Stimulated activated CD8-positive, alpha-beta memory T cell treated with anti-CD3 and anti-CD28 coated beads, Interleukin-7, amount 100 ng/mL, for 48 hours (primary cell): ENCODE measurements at regions not wholly inside any gene's neighbourhood (a gene's known extent, or its start where the extent isn't known, plus 50 kb on each side); places are given as distances from the start of the nearest gene placed in this dataset.
"Not testable (repeated sequence)": the region's sequence is repeated elsewhere in the genome, so short reads cannot be mapped to it uniquely, and the experiment has no call there.

Experiments
- DNase-seq, 2 donors: peaks; one replicate each; pipeline ENCODE4 v3.0.0-alpha.2; 2020; ENCODE audit warnings: low read depth in 1 of 2; ENCODE audit errors: extremely low read depth in 1 of 2

GRCh38 chr2:239719791-239720360 lies 305.3 kb downstream of the NDUFA10 start:
- no peak for DNase-seq

DNA sequence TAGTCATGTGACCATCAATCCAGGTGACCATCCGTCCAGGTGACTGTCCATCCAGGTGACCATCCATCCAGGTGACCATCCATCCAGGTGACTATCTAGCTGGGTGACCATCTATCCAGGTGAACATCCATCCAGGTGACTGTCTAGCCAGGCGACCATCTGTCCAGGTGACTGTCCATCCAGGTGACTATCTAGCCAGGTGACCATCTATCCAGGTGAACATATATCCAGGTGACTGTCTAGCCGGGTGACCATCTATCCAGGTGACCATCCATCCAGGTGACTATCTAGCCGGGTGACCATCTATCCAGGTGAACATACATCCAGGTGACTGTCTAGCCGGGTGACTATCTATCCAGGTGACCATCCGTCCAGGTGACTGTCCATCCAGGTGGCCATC lies 306.2 kb downstream of the NDUFA10 start:
- DNase-seq, result not testable (repeated sequence)

- no peak for DNase-seq
Observed at GRCh38 chr2:239717706-239718105, 307.4 kb downstream of the NDUFA10 start.

DNA sequence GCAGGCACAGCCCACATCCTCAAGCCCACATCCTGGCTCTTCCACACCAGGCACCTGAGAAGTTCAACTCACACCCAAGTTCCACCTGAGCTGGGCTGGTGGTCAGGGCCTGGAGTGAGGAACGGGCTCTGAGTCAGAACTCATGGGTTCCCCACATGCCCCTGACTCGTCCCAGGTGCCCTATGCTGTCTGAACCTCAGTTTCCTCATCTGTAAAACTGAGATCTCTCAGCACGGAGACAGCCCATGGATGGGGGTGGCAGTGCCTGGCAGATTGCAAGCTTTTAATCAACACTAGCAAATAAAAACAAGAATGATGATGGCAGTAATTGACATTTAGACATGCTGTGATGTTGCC lies 307.8 kb downstream of the NDUFA10 start:
- DNase-seq, result no peak

- no peak for DNase-seq
Observed at GRCh38 chr2:239716536-239717318, 308.4 kb downstream of the NDUFA10 start.

DNA sequence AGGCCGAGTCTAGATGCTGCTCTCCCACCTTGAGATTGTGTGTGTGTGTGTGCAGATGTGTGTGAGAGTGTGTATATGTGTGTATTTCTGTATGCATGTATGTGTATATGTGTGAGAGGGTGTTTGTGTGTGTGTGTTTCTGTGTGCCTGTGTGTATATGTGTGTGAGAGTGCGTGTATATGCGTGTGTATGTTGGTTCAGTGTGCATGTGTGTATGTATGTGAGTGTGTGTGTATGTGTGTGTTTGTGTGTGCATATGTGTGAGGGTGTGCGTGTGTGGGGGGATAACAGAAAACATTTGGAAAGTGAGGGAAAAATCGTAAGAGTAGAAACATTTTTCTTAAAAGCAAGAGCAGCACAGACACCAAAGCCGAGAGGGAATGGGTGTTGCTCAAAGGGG lies 309.1 kb downstream of the NDUFA10 start:
- DNase-seq, result no peak

- DNase-seq, result no peak
Observed at GRCh38 chr2:239715606-239716005, 309.5 kb downstream of the NDUFA10 start.

- DNase-seq, result no peak
Observed at GRCh38 chr2:239715202-239715601, 309.9 kb downstream of the NDUFA10 start.

GRCh38 chr2:239714116-239714515 lies 311.0 kb downstream of the NDUFA10 start:
- no peak for DNase-seq

DNA sequence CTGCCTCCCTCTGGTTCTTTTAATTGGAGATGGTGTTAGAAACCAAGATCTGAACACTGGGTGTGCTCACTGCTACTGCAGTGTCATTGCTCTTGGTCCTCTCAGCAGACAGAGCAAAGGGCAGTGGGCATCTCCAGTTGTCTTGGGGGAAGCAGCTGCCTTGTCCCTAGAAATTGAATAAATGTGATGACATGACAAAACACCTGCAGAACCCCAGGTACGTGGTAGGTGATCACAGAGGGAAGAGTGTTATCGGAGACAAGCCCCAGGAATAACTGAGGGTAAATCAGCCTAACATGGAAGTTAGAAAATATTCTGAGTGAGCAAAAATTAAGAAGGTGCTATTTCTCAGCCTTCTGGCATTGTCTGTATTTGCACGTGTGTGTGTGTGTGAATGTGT lies 311.9 kb upstream of the HDAC4 start:
- DNase-seq, result no peak

- DNase-seq, result no peak
Observed at GRCh38 chr2:239711911-239712570, 311.2 kb upstream of the HDAC4 start.

DNA sequence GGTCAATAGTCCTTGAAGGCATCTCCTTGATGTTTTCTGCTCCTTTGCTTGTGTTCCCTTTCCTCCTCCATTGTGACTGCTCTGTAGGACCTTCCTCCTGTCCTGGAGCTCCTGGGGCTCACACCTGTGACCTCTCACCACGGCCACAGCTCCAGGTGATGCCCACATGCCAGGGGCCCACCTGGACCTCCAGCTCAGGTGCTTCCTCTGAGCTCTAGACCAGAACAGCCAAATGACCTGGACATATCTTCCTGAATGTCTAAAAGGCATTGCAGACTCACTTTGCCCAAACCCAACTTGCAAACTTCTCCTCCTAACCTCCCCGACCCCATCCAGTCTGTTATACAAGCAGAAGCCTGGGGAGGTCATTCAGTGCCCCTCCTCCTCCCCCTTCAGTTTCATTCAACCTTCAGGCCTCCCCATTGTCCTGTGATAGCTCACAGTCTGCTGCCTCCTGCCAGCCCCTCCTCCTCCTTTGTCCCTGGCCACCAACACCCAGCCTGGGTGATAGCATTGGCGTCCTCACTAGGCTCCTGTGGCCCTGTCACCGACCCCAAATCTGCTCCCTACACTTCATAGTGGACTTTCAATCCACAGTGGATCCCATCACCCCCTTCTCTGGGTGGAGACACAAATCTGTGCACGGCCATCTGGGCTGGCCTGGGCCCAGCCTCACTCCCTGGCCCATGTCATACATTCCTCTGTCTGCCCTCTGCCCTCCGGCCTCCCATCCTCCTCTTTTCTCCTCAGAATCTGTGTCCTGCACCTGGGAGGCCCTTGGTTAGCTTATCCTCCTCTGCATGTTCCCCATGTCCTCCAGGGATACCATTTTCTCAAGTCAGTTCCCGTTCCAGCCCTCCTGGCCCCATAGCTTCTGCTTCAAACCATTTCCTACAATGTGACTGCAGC lies 310.4 kb upstream of the HDAC4 start:
- DNase-seq, result no peak

- no peak for DNase-seq
Observed at GRCh38 chr2:239706367-239706766, 305.5 kb upstream of the HDAC4 start.

GRCh38 chr2:239704737-239705136 lies 303.9 kb upstream of the HDAC4 start:
- DNase-seq, result no peak

DNA sequence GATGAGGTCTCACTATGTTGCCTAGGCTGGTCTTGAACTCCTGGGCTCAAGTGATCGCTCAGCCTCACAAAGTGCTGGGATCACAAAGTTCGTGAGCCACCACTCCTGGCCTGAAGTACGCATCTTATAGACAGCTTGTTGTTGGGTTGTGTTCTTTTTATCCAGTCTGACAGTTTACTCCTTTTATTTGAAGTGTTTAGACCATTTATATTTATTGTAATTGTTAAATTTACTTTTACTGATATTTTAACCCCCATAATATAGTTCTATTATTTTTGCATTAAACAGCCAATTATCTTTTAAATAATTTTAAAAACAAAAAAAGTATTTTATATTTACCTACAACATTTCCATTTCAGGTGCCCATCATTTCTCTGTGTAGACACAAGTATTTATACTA lies 303.0 kb upstream of the HDAC4 start:
- no peak for DNase-seq

- DNase-seq, result no peak
Observed at GRCh38 chr2:239700686-239701345, 300.0 kb upstream of the HDAC4 start.

DNA sequence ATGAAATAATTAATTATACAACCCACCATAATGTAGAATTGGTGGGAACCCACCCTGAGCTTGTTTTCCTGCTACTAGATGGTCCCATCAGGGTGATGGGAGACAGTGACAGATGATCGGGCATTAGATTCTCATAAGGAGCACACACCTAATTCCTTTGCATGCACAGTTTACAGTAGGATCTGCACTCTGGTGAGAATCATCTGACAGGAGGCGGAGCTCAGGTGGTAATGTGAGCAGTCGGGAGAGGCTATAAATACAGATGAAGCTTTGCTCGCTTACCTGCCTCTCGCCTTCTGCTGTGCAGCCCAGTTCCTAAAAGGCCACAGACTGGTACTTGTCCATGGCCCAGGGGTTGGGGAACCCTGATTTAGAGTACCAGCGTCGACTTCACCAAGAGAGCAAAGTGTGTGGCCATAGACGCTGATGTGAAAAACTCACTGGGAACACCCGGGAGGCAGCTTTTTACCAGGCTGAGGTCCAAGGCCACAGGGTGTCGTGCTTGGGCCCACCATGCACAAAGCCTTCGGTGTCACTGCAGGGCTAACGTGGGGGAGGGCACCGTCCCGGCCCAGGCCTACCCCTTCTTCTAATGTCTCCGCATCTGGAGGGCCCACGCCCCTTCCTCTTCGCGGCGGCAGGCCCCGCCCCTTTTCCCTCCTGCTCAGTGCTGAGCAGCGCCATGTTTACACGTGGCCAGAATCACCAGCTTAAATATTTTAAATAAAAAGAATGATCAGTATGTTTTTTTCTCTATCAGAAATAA lies 296.8 kb upstream of the HDAC4 start:
- no peak for DNase-seq

GRCh38 chr2:239696559-239697207 lies 295.9 kb upstream of the HDAC4 start:
- DNase-seq, result no peak

GRCh38 chr2:239695728-239696240 lies 295.0 kb upstream of the HDAC4 start:
- DNase-seq, result no peak
